ENCODE measurements at regions not wholly inside any gene's neighbourhood (a gene's known extent, or its start where the extent isn't known, plus 50 kb on each side); places are given as distances from the start of the nearest gene placed in this dataset.

- H3K79me2 ChIP-seq (ENCODE audit: control insufficient read depth, insufficient read depth, low read length) = no peaks in the 10 kb centered on the region
- no peaks in the 10 kb centered on the region for H3K27me3 ChIP-seq (ENCODE audit: control insufficient read depth in 2 of 2, insufficient read depth in 2 of 2, low read length in 2 of 2)
- H3K4me3 ChIP-seq (replicated peaks in 1 of 3; ENCODE audit: insufficient read depth in 1 of 3, low read depth in 1 of 3, low read length in 3 of 3) = no peak overlapping the region
- H2AFZ ChIP-seq (ENCODE audit: low read depth, low read length) = no peak overlapping the region
- POLR2A ChIA-PET = no interaction called here
- no peaks in the 10 kb centered on the region for H3K4me1 ChIP-seq (ENCODE audit: control insufficient read depth, extremely low read depth, insufficient read depth, low read length)
- no peak overlapping the region for H3K4me2 ChIP-seq (ENCODE audit: insufficient read depth, low read length)
- H3K36me3 ChIP-seq (ENCODE audit: control insufficient read depth in 2 of 2, extremely low read depth in 1 of 2, insufficient read depth in 2 of 2, low read length in 2 of 2) = no peaks in the 10 kb centered on the region
- CTCF ChIA-PET = no interaction called here
- intact Hi-C loops (cut with micrococcal nuclease) (no loop called here), dilution Hi-C loops (cut with MboI; ENCODE audit: extremely low pct_ligation_motif_present, low sequenced_read_pairs) (no loop called here)
- no peaks in the 10 kb centered on the region for H4K20me1 ChIP-seq (replicated peaks; ENCODE audit: control insufficient read depth, extremely low read depth, insufficient read depth, low read length)
- no peak for DNase-seq (ENCODE audit: low read depth, low spot score)
- no TSS peak for BruUV-seq (replicated peaks)
- TF ChIP-seq, protein P1, sequence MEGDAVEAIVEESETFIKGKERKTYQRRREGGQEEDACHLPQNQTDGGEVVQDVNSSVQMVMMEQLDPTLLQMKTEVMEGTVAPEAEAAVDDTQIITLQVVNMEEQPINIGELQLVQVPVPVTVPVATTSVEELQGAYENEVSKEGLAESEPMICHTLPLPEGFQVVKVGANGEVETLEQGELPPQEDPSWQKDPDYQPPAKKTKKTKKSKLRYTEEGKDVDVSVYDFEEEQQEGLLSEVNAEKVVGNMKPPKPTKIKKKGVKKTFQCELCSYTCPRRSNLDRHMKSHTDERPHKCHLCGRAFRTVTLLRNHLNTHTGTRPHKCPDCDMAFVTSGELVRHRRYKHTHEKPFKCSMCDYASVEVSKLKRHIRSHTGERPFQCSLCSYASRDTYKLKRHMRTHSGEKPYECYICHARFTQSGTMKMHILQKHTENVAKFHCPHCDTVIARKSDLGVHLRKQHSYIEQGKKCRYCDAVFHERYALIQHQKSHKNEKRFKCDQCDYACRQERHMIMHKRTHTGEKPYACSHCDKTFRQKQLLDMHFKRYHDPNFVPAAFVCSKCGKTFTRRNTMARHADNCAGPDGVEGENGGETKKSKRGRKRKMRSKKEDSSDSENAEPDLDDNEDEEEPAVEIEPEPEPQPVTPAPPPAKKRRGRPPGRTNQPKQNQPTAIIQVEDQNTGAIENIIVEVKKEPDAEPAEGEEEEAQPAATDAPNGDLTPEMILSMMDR (IDR thresholded peaks at IDR 0.05; ENCODE audit: extremely low read depth in 1 of 2, insufficient read depth in 1 of 2, low read depth in 1 of 2, low read length in 2 of 2) = no peak
- TF ChIP-seq EZH2 (IDR thresholded peaks at IDR 0.05; ENCODE audit: borderline replicate concordance, low read depth, low read length, severe bottlenecking) = no peak
- TF ChIP-seq FOS (IDR thresholded peaks at IDR 0.05; ENCODE audit: borderline replicate concordance, insufficient read depth, low read length) = no peak
- TF ChIP-seq MYC (IDR thresholded peaks at IDR 0.05; ENCODE audit: low read depth, low read length) = no peak
- no peak for TF ChIP-seq GATA2 (IDR thresholded peaks at IDR 0.05; ENCODE audit: insufficient read depth, insufficient read length, low read depth, low read length)
- no peak for TF ChIP-seq MAX (IDR thresholded peaks at IDR 0.05; ENCODE audit: insufficient read depth, insufficient read length)
- TF ChIP-seq JUN (IDR thresholded peaks at IDR 0.05; ENCODE audit: borderline replicate concordance, insufficient read depth, insufficient read length, low read depth) = no peak
- no peak for TF ChIP-seq POLR2A (IDR thresholded peaks at IDR 0.05; ENCODE audit: low read depth, low read length)
- no peak for TF ChIP-seq POLR2AphosphoS5 (IDR thresholded peaks at IDR 0.05; ENCODE audit: insufficient read depth, low read depth, low read length)
- no peak for FAIRE-seq
- no peaks in the 10 kb centered on the region for H3K9me1 ChIP-seq (replicated peaks; ENCODE audit: control insufficient read depth, extremely low read depth, insufficient read depth, low read length)
- no peak overlapping the region for H3K9ac ChIP-seq (replicated peaks; ENCODE audit: extremely low read depth, insufficient read depth, low read length)
- no peak overlapping the region for H3K27ac ChIP-seq (ENCODE audit: insufficient read depth, low read depth, low read length)
- H3K9me3 ChIP-seq (replicated peaks; ENCODE audit: control insufficient read depth, insufficient read depth, low read length) = peaks cover 3% of the 10 kb centered on the region
Measured at GRCh38 chr5:5551499-5551898, 129.0 kb downstream of the ICE1 start.
